Thyroid gland (tissue), 4 donors: ENCODE measurements at regions not wholly inside any gene's neighbourhood (a gene's known extent, or its start where the extent isn't known, plus 50 kb on each side); places are given as distances from the start of the nearest gene placed in this dataset.
"Not testable (repeated sequence)": the region's sequence is repeated elsewhere in the genome, so short reads cannot be mapped to it uniquely, and the experiment has no call there.

ENCODE experiments used
- DNase-seq, 2 donors: peaks; one replicate each; pipeline ENCODE4 v3.0.0-alpha.2; 2019
- H3K27ac ChIP-seq, 3 donors: fragments of 200-600 bp; sonication (generic); 1 replicate in 2 of 3; 2 replicates in 1 of 3; pipeline ENCODE4 v1.5.1; 2016 to 2019; ENCODE audit warnings: mild to moderate bottlenecking in 1 of 3, moderate library complexity in 1 of 3
- H3K27me3 ChIP-seq: fragments of 200-600 bp; sonication (generic); one replicate; pipeline ENCODE4 v1.5.1; 2019
- H3K36me3 ChIP-seq, 2 donors: fragments of 200-600 bp; sonication (generic); one replicate each; pipeline ENCODE4 v1.5.1; 2016 to 2019
- H3K4me1 ChIP-seq, 2 donors: fragments of 200-600 bp; sonication (generic); one replicate each; pipeline ENCODE4 v1.5.1; 2017 to 2019
- H3K4me3 ChIP-seq, 3 donors: fragments of 200-600 bp; sonication (generic); replicated peaks in 1 of 3; 1 replicate in 2 of 3; 2 replicates in 1 of 3; pipeline ENCODE4 v1.5.1; 2016; ENCODE audit warnings: mild to moderate bottlenecking in 1 of 3
- H3K9me3 ChIP-seq: fragments of 200-600 bp; sonication (generic); one replicate; pipeline ENCODE4 v1.5.1; 2017
- POLR2A ChIP-seq, 2 donors: fragments of 450-650 bp; IDR thresholded peaks; one replicate each; pipeline ENCODE4 v1.6.1; 2017; ENCODE audit warnings: antibody characterized with exemption in 2 of 2, mild to moderate bottlenecking in 2 of 2, moderate library complexity in 1 of 2
- WGBS, 2 donors: methylation state at CpG; one replicate each; pipeline ENCODE4 v1.1.5; 2017; 5-methylcytosine and 5-hydroxymethylcytosine counted together
- intact Hi-C: fragments of 100-400 bp; cut with DNase I; formaldehyde crosslinking; loops from one replicate; pipeline ENCODE4 v1.15.1; 2023
- TF ChIP-seq, protein P1 (sequence below), 6 experiments: fragments of 200-600 bp in 3 of 6; fragments of 450-650 bp in 3 of 6; sonication (generic) in 3 of 6; IDR thresholded peaks; one replicate each; pipeline ENCODE4 v1.5.1; 2016 to 2019; ENCODE audit warnings: antibody characterized with exemption in 6 of 6, mild to moderate bottlenecking in 2 of 6, inconsistent platforms in 1 of 6, moderate library complexity in 1 of 6

DNA sequence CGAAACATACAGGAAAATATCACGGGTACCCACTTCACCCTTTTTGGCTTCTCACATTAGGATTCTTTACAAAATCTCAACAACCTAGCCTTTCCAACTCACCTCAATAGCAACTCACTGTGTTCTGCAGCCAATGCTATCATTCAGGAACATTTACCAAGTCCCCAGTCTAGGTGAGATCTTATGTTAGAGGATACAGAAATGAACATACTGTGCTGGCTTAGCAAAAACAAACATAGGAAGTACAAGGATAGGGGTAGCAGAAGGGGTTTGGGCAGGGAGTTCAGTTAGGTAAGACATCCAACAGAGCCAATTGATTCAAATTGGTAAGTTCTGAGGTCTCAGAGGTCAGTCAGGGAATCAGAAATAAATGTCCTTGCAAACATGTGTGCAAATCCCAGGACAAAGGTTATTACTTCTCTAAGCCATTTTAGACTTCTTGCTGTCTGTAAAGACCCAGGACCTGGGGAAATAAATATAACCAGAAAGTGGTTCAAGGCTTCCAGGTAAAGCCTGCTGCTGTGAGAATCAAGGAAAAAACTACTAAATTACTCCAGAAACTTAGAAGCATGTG lies 556.3 kb upstream of the CHAC2 start:
- no peaks in the 10 kb centered on the region for H3K9me3 ChIP-seq
- DNase-seq: no peak
- H3K36me3 ChIP-seq: no peaks in the 10 kb centered on the region
- no peaks in the 10 kb centered on the region for H3K27me3 ChIP-seq
- H3K4me3 ChIP-seq: no peak overlapping the region
- no peak overlapping the region for H3K27ac ChIP-seq
- H3K4me1 ChIP-seq: no peaks in the 10 kb centered on the region
- WGBS, 2 donors: 93% methylated on average over 2 of the region's 2 CpGs
- intact Hi-C loops: no loop called here
- TF ChIP-seq, protein P1, sequence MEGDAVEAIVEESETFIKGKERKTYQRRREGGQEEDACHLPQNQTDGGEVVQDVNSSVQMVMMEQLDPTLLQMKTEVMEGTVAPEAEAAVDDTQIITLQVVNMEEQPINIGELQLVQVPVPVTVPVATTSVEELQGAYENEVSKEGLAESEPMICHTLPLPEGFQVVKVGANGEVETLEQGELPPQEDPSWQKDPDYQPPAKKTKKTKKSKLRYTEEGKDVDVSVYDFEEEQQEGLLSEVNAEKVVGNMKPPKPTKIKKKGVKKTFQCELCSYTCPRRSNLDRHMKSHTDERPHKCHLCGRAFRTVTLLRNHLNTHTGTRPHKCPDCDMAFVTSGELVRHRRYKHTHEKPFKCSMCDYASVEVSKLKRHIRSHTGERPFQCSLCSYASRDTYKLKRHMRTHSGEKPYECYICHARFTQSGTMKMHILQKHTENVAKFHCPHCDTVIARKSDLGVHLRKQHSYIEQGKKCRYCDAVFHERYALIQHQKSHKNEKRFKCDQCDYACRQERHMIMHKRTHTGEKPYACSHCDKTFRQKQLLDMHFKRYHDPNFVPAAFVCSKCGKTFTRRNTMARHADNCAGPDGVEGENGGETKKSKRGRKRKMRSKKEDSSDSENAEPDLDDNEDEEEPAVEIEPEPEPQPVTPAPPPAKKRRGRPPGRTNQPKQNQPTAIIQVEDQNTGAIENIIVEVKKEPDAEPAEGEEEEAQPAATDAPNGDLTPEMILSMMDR (IDR thresholded peaks at IDR 0.05): no peak
- no peak for TF ChIP-seq POLR2A (IDR thresholded peaks at IDR 0.05)

GRCh38 chr2:53210538-53210937 lies 557.1 kb upstream of the CHAC2 start:
- no peaks in the 10 kb centered on the region for H3K36me3 ChIP-seq
- no peak overlapping the region for H3K4me3 ChIP-seq
- H3K27ac ChIP-seq: no peak overlapping the region
- TF ChIP-seq, protein P1 (IDR thresholded peaks at IDR 0.05): no peak
- no peak for TF ChIP-seq POLR2A (IDR thresholded peaks at IDR 0.05)
- no peaks in the 10 kb centered on the region for H3K4me1 ChIP-seq
- intact Hi-C loops: no loop called here
- 60 to 63% methylated on average over 3 of the region's 3 CpGs for WGBS, 2 donors
- H3K27me3 ChIP-seq: no peaks in the 10 kb centered on the region
- no peaks in the 10 kb centered on the region for H3K9me3 ChIP-seq
- DNase-seq: no peak

- H3K36me3 ChIP-seq: no peaks in the 10 kb centered on the region
- H3K4me1 ChIP-seq: no peaks in the 10 kb centered on the region
- H3K27me3 ChIP-seq: no peaks in the 10 kb centered on the region
- TF ChIP-seq, protein P1 (IDR thresholded peaks at IDR 0.05): no peak
- TF ChIP-seq POLR2A (IDR thresholded peaks at IDR 0.05): no peak
- no peak overlapping the region for H3K4me3 ChIP-seq
- H3K9me3 ChIP-seq: no peaks in the 10 kb centered on the region
- intact Hi-C loops: no loop called here
- no peak overlapping the region for H3K27ac ChIP-seq
- WGBS, 2 donors: 45 to 49% methylated on average over 5 of the region's 5 CpGs
- DNase-seq: no peak
These were observed 557.7 kb upstream of the CHAC2 start for GRCh38 chr2:53209679-53210458.

DNA sequence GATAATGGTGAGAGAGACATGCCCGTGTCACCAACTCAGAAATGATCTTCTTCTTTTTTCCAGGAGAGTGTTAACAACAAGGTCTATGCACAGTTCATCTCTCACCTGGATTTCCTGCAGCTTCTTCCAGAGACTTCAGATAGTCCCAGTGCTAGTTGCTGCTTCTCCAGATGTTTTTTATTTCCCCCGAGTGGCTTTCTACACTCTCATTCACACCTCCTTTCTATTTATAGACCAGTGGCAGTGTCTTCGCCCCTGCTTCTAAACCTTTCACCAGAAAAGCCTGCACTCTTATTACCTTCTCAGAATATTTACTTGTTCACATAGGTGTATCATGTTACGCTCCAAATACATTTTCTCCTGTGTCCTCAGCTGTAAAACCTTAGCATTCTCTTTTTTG lies 558.8 kb upstream of the CHAC2 start:
- Histone ChIP-seq H3K36me3 (no peaks in the 10 kb centered on the region), H3K27ac (no peak overlapping the region), H3K4me3 (no peak overlapping the region), H3K27me3 (no peaks in the 10 kb centered on the region), H3K4me1 (no peaks in the 10 kb centered on the region), H3K9me3 (no peaks in the 10 kb centered on the region)
- 79 to 85% methylated on average over 4 of the region's 4 CpGs for WGBS, 2 donors
- no peak for DNase-seq
- intact Hi-C loops: no loop called here
- TF ChIP-seq, protein P1 (IDR thresholded peaks at IDR 0.05): no peak
- TF ChIP-seq POLR2A (IDR thresholded peaks at IDR 0.05): no peak

DNA sequence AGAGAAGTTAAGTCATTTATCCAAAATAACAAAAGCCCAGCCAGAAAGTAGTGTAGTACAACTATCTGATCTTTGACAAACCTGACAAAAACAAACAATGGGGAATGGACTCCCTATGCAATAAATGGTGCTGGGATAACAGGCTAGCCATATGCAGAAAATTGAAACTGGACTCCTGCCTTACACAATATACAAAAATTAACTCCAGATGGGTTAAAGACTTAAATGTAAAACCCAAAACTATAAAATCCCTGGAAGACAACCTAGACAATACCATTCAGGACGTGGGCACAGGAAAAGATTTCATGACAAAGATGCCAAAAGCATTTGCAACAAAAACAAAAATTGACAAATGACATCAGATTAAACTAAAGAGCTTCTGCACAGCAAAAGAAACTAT lies 561.4 kb upstream of the CHAC2 start:
- H3K4me1 ChIP-seq, H3K36me3 ChIP-seq, H3K4me3 ChIP-seq, H3K27ac ChIP-seq, H3K27me3 ChIP-seq, DNase-seq, H3K9me3 ChIP-seq, intact Hi-C loops: not testable (repeated sequence)
- WGBS, 2 donors: 76 to 81% methylated on average over 1 of the region's 1 CpG
